ENCODE measurements at regions not wholly inside any gene's neighbourhood (a gene's known extent, or its start where the extent isn't known, plus 50 kb on each side); places are given as distances from the start of the nearest gene placed in this dataset.
"Not testable (repeated sequence)": the region's sequence is repeated elsewhere in the genome, so short reads cannot be mapped to it uniquely, and the experiment has no call there.

GRCh38 chr3:6491768-6492167 is 369.1 kb upstream of the GRM7 start:
- no peak overlapping the region for H3K4me3 ChIP-seq
- H3K9me3 ChIP-seq: no peaks in the 10 kb centered on the region
- H3K36me3 ChIP-seq: no peaks in the 10 kb centered on the region
- WGBS: 61% methylated on average over 2 of the region's 2 CpGs
- H3K27me3 ChIP-seq: no peaks in the 10 kb centered on the region
- no peaks in the 10 kb centered on the region for H3K4me1 ChIP-seq
- no peak for TF ChIP-seq POLR2AphosphoS5 (IDR thresholded peaks at IDR 0.05)
- TF ChIP-seq EP300 (IDR thresholded peaks at IDR 0.05): no peak
- TF ChIP-seq, protein P1, sequence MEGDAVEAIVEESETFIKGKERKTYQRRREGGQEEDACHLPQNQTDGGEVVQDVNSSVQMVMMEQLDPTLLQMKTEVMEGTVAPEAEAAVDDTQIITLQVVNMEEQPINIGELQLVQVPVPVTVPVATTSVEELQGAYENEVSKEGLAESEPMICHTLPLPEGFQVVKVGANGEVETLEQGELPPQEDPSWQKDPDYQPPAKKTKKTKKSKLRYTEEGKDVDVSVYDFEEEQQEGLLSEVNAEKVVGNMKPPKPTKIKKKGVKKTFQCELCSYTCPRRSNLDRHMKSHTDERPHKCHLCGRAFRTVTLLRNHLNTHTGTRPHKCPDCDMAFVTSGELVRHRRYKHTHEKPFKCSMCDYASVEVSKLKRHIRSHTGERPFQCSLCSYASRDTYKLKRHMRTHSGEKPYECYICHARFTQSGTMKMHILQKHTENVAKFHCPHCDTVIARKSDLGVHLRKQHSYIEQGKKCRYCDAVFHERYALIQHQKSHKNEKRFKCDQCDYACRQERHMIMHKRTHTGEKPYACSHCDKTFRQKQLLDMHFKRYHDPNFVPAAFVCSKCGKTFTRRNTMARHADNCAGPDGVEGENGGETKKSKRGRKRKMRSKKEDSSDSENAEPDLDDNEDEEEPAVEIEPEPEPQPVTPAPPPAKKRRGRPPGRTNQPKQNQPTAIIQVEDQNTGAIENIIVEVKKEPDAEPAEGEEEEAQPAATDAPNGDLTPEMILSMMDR (IDR thresholded peaks at IDR 0.05): no peak
- TF ChIP-seq POLR2A (IDR thresholded peaks at IDR 0.05): no peak
- DNase-seq (ENCODE audit: low spot score in 2 of 2): no peak
- H3K27ac ChIP-seq: no peak overlapping the region

- no peaks in the 10 kb centered on the region for H3K27me3 ChIP-seq
- TF ChIP-seq POLR2AphosphoS5 (IDR thresholded peaks at IDR 0.05) (no peak), EP300 (IDR thresholded peaks at IDR 0.05) (no peak), POLR2A (IDR thresholded peaks at IDR 0.05) (no peak)
- TF ChIP-seq, protein P1 (IDR thresholded peaks at IDR 0.05): no peak
- WGBS: 70% methylated on average over 1 of the region's 1 CpG
- H3K27ac ChIP-seq: no peak overlapping the region
- no peaks in the 10 kb centered on the region for H3K9me3 ChIP-seq
- H3K4me1 ChIP-seq: no peaks in the 10 kb centered on the region
- no peaks in the 10 kb centered on the region for H3K36me3 ChIP-seq
- no peak overlapping the region for H3K4me3 ChIP-seq
- DNase-seq (ENCODE audit: low spot score in 2 of 2): no peak
Measured at GRCh38 chr3:6492306-6492705, 368.6 kb upstream of the GRM7 start.

- not testable (repeated sequence) for H3K36me3 ChIP-seq; H3K27me3 ChIP-seq; H3K4me3 ChIP-seq; H3K9me3 ChIP-seq; H3K4me1 ChIP-seq; DNase-seq (ENCODE audit: low spot score in 2 of 2); H3K27ac ChIP-seq
- 95% methylated on average over 4 of the region's 4 CpGs for WGBS
Measured at GRCh38 chr3:6498944-6499343, 362.0 kb upstream of the GRM7 start.

DNA sequence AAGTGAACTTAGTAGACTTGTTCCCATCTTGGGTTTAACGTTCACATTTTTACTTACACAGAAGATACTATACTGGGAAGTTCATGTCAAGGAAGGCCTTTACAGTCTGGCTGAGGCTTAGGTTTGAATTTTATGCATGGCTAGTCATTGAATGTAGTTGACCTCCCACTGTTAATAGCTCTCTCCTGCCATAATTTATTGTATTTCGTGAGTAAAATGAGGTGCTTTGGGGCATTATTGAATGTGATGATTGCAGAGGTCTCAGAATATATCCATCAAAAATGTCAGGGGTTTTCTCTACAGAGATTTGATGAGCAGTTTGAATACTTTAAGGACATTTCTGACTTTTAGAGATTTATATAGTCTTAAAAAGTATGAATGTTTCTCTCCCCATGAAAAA is 356.6 kb upstream of the GRM7 start:
- no peak overlapping the region for H3K27ac ChIP-seq
- DNase-seq (ENCODE audit: low spot score in 2 of 2): no peak
- no peaks in the 10 kb centered on the region for H3K4me1 ChIP-seq
- peaks cover 4% of the 10 kb centered on the region for H3K9me3 ChIP-seq
- TF ChIP-seq POLR2A (IDR thresholded peaks at IDR 0.05) (no peak), EP300 (IDR thresholded peaks at IDR 0.05) (no peak), POLR2AphosphoS5 (IDR thresholded peaks at IDR 0.05) (no peak)
- TF ChIP-seq, protein P1 (IDR thresholded peaks at IDR 0.05): no peak
- no peak overlapping the region for H3K4me3 ChIP-seq
- H3K27me3 ChIP-seq: no peaks in the 10 kb centered on the region
- WGBS: 54% methylated on average over 2 of the region's 2 CpGs
- H3K36me3 ChIP-seq: no peaks in the 10 kb centered on the region

GRCh38 chr3:6504834-6505233 is 356.1 kb upstream of the GRM7 start:
- no peak for DNase-seq (ENCODE audit: low spot score in 2 of 2)
- Histone ChIP-seq H3K4me1 (no peaks in the 10 kb centered on the region), H3K36me3 (no peaks in the 10 kb centered on the region), H3K27ac (no peak overlapping the region), H3K27me3 (no peaks in the 10 kb centered on the region), H3K9me3 (peaks cover 4% of the 10 kb centered on the region), H3K4me3 (no peak overlapping the region)
- WGBS: 76% methylated on average over 3 of the region's 3 CpGs
- TF ChIP-seq POLR2AphosphoS5 (IDR thresholded peaks at IDR 0.05): no peak
- no peak for TF ChIP-seq EP300 (IDR thresholded peaks at IDR 0.05)
- TF ChIP-seq, protein P1 (IDR thresholded peaks at IDR 0.05): no peak
- no peak for TF ChIP-seq POLR2A (IDR thresholded peaks at IDR 0.05)

- Histone ChIP-seq H3K9me3 (peaks cover 4% of the 10 kb centered on the region), H3K27me3 (no peaks in the 10 kb centered on the region), H3K4me1 (no peaks in the 10 kb centered on the region), H3K4me3 (no peak overlapping the region), H3K27ac (no peak overlapping the region), H3K36me3 (no peaks in the 10 kb centered on the region)
- 63% methylated on average over 2 of the region's 2 CpGs for WGBS
- TF ChIP-seq, protein P1 (IDR thresholded peaks at IDR 0.05): no peak
- TF ChIP-seq EP300 (IDR thresholded peaks at IDR 0.05) (no peak), POLR2A (IDR thresholded peaks at IDR 0.05) (no peak), POLR2AphosphoS5 (IDR thresholded peaks at IDR 0.05) (no peak)
- DNase-seq (ENCODE audit: low spot score in 2 of 2): no peak
Measured at GRCh38 chr3:6508410-6508759, 352.5 kb upstream of the GRM7 start.
